Spleen (tissue), 7 donors: ENCODE measurements at regions not wholly inside any gene's neighbourhood (a gene's known extent, or its start where the extent isn't known, plus 50 kb on each side); places are given as distances from the start of the nearest gene placed in this dataset.

Experiments
- POLR2A ChIP-seq, 3 donors: fragments of 450-650 bp; IDR thresholded peaks; one replicate each; pipeline ENCODE4 v1.5.1; 2017; ENCODE audit warnings: antibody characterized with exemption in 3 of 3, mild to moderate bottlenecking in 1 of 3
- POLR2AphosphoS5 ChIP-seq, 3 donors: sonication (generic); formaldehyde crosslinking; IDR thresholded peaks; one replicate each; pipeline ENCODE4 v1.5.1; 2017; ENCODE audit warnings: antibody characterized with exemption in 3 of 3
- TF ChIP-seq, protein P1 (sequence below), 11 experiments: fragments of 200-600 bp in 7 of 11; fragments of 450-650 bp in 4 of 11; sonication (generic) in 4 of 11; IDR thresholded peaks in 8 of 11; conservative IDR thresholded peaks in 3 of 11; 1 replicate in 7 of 11; 2 replicates in 4 of 11; pipeline versions ENCODE4 v1.4.0 to v1.8.0; 2016 to 2021; ENCODE audit warnings: antibody characterized with exemption in 11 of 11, inconsistent platforms in 4 of 11, mild to moderate bottlenecking in 1 of 11
- donor health status: DM: no; HTN: no; CAD: no; lungs with moderate emphysema.
- donor health status: DM: no; HTN: no; CAD: no.
- donor health status: DM: no; HTN: no; CAD: no.

- TF ChIP-seq POLR2A (IDR thresholded peaks at IDR 0.05): no peak
- TF ChIP-seq, protein P1, sequence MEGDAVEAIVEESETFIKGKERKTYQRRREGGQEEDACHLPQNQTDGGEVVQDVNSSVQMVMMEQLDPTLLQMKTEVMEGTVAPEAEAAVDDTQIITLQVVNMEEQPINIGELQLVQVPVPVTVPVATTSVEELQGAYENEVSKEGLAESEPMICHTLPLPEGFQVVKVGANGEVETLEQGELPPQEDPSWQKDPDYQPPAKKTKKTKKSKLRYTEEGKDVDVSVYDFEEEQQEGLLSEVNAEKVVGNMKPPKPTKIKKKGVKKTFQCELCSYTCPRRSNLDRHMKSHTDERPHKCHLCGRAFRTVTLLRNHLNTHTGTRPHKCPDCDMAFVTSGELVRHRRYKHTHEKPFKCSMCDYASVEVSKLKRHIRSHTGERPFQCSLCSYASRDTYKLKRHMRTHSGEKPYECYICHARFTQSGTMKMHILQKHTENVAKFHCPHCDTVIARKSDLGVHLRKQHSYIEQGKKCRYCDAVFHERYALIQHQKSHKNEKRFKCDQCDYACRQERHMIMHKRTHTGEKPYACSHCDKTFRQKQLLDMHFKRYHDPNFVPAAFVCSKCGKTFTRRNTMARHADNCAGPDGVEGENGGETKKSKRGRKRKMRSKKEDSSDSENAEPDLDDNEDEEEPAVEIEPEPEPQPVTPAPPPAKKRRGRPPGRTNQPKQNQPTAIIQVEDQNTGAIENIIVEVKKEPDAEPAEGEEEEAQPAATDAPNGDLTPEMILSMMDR (IDR thresholded peaks at IDR 0.05 in 8 of 11, conservative IDR thresholded peaks at IDR 0.05 in 3 of 11): no peak
- TF ChIP-seq POLR2AphosphoS5 (IDR thresholded peaks at IDR 0.05): no peak
These were observed 147.3 kb downstream of the CCDC59 start for GRCh38 chr12:82210882-82211281.
